T-helper 17 cell (primary cell): ENCODE measurements at regions not wholly inside any gene's neighbourhood (a gene's known extent, or its start where the extent isn't known, plus 50 kb on each side); places are given as distances from the start of the nearest gene placed in this dataset.

Source experiments
- ATAC-seq: fragments of 150-1000 bp; cut with Tn5 transposase; 2 replicates; pipeline ENCODE4 v1.10.0; 2021; ENCODE audit warnings: mild to moderate bottlenecking, moderate library complexity
- DNase-seq, 3 donors: peaks; one replicate each; pipeline versions ENCODE4 v3.0.0 to v3.0.0-alpha.2; 2020 to 2021
- H3K9me3 ChIP-seq: one replicate; pipeline ENCODE4 v1.7.0; 2013; ENCODE audit warnings: low read length, mild to moderate bottlenecking; ENCODE audit not compliant: control insufficient read depth, poor library complexity, severe bottlenecking
- H3K27ac Mint-ChIP-seq: one replicate; pipeline ENCODE4 v1.8.0; 2022; ENCODE audit warnings: mild to moderate bottlenecking, moderate library complexity, mixed read lengths
- H3K27me3 Mint-ChIP-seq: one replicate; pipeline ENCODE4 v1.8.0; 2022; ENCODE audit warnings: mixed read lengths
- H3K36me3 Mint-ChIP-seq: one replicate; pipeline ENCODE4 v1.8.0; 2022; ENCODE audit warnings: low read depth, mixed read lengths
- H3K4me1 Mint-ChIP-seq: one replicate; pipeline ENCODE4 v1.8.0; 2022; ENCODE audit warnings: mild to moderate bottlenecking, mixed read lengths
- H3K4me3 Mint-ChIP-seq: one replicate; pipeline ENCODE4 v1.8.0; 2022; ENCODE audit warnings: mild to moderate bottlenecking, moderate library complexity, mixed read lengths

DNA sequence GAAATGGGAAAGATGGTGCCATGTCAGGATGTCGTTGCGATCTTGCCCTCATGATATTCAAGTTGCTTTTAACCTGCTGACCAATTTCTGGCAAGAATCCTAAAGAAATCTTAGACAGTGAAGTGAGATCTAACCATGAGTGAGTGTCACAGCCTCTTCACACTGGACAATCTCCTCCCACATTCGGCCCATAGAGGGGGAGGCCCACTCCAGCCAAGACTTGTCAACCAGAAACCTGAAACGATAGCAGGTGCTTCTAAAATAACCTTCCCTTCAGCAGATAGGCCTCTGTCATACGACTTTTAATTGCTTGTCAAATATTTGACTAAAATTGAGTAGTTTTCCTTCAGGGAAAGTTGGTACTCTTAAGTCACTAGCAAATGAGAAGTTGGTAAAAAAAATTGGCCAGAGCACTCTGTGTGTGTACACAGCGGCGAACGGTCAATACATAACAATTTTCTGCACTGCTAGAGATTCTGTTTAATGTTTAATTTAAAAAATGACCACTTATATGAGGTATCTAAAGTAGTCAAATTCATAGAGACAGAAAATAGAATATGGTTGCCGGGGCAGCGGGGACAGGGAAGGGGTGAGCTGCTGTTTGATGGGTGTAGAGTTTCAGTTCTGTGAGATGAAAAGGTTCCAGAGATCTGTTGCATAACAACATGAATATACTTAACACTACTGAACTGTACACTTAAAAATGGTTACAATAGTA is 110.2 kb downstream of the VAPA start:
- no peaks in the 10 kb centered on the region for H3K9me3 ChIP-seq
- H3K4me1 Mint-ChIP-seq = no peaks in the 10 kb centered on the region
- no peaks in the 10 kb centered on the region for H3K36me3 Mint-ChIP-seq
- peaks cover 33% of the 10 kb centered on the region for H3K27me3 Mint-ChIP-seq
- no peak overlapping the region for H3K4me3 Mint-ChIP-seq
- H3K27ac Mint-ChIP-seq = no peak overlapping the region
- no peak for ATAC-seq
- DNase-seq = no peak

DNA sequence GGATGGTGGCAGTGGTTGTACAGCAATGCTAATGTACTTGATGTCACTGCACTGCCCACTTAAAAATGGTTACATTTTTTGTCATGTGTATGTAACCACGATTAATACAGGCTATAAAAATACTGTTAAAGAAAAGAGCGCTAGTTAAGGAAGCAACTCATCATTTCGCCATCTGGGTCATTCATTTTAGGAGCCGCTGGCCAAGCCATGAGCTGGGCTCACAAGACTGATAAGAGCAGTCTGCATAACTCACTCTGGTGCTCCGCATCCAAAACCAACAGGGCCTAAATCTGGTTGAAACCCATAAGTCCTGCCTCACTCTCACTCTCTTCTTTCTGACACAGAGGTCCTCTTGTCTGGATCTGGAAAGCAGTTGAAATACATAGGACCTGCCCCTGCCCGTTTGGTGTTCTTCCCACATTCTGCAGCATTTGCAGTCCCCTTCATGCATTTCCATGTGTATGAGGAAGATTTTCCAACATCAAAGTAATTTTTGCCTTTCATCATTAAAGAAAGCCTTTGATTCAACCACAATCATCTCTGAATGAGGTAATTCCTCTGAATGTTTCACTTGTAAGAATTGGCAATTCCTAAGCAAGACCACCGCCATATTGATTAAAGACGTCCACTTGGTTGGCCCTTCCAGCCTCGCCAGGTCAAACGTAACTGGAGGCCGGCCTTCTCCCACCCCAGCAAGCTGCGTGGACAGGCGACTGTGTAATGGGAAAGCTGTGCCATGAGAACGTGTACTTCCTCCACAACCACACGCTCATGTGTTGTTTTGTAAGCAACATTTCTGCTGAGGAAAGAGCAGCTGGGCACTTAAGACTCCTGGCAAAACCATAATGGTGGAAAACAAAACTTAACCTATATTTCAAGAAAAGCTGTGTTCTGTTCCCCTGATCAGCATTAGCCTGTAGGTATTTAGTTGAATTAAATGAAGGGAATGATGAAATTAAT is 112.2 kb downstream of the VAPA start:
- Mint-ChIP-seq H3K4me3 (no peak overlapping the region), H3K36me3 (no peaks in the 10 kb centered on the region), H3K4me1 (no peaks in the 10 kb centered on the region), H3K27ac (no peak overlapping the region), H3K27me3 (peaks cover 38% of the 10 kb centered on the region)
- DNase-seq = no peak
- no peak for ATAC-seq
- no peaks in the 10 kb centered on the region for H3K9me3 ChIP-seq

DNA sequence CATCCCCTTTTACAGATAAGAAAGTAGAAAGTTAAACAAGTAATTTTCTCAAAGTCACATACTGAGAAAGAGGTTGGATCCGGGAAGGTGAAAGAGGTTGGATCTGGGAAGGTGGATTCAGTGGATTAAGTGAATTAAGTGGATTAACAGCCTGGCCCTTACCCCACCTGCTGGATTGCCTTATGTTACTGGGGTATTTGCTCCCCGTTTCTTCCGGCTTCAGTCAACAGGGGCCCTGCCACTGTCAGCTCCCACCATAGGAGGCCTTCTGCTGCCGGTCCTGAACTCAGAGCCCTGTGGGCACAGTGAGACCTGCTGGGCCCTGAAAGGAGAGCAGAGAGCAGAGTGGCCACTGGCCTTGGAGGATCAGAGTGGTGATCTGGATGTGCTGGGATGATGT is 113.2 kb downstream of the VAPA start:
- Mint-ChIP-seq H3K27ac (no peak overlapping the region), H3K36me3 (no peaks in the 10 kb centered on the region), H3K27me3 (peaks cover 43% of the 10 kb centered on the region), H3K4me1 (no peaks in the 10 kb centered on the region), H3K4me3 (no peak overlapping the region)
- DNase-seq (no peak), ATAC-seq (no peak)
- no peaks in the 10 kb centered on the region for H3K9me3 ChIP-seq

DNA sequence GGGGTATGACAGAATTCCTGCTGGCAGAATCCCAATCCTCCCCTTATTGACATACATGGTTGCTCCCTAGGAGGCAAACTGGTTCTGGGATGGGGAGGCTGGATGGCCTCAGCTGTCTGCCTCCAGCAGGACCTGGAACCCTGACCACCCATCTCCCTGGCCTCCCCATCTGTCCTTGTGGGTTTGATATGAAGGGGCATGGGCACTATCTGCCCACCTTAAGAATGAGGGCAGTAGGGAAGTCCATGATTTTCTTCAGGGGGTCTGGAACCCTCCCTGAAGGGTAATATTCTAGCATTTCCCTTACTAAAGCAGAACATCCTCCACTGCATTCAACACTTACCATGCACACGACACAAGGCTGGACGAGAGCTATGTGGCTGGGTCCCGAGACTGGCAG is 113.6 kb downstream of the VAPA start:
- DNase-seq = no peak
- no peaks in the 10 kb centered on the region for H3K9me3 ChIP-seq
- H3K4me1 Mint-ChIP-seq = no peaks in the 10 kb centered on the region
- H3K27me3 Mint-ChIP-seq = peaks cover 43% of the 10 kb centered on the region
- H3K27ac Mint-ChIP-seq = no peak overlapping the region
- no peaks in the 10 kb centered on the region for H3K36me3 Mint-ChIP-seq
- no peak for ATAC-seq
- no peak overlapping the region for H3K4me3 Mint-ChIP-seq

DNA sequence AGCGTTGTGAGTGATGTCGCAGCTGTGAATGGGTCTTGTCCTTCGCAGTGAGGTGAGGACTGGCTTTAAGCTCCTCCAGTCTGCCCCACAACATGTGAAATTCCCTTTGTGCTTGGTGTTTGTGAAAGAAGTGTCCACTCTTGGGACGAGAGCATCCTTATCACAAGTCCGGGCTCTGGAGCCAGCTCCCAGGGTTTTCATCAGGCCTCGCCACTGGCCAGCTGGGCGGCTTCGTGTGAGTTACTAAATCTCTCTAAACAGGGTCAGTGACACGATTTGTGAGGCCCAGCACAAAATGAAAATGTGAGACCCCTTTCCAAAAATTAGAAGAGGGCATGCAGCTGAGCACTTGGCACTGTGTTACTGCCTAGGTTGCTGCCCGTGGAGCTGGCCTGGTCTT is 115.9 kb downstream of the VAPA start:
- Mint-ChIP-seq H3K4me1 (no peaks in the 10 kb centered on the region), H3K27me3 (peaks cover 47% of the 10 kb centered on the region), H3K36me3 (no peaks in the 10 kb centered on the region), H3K4me3 (no peak overlapping the region), H3K27ac (no peak overlapping the region)
- no peak for DNase-seq
- no peaks in the 10 kb centered on the region for H3K9me3 ChIP-seq
- ATAC-seq = no peak

DNA sequence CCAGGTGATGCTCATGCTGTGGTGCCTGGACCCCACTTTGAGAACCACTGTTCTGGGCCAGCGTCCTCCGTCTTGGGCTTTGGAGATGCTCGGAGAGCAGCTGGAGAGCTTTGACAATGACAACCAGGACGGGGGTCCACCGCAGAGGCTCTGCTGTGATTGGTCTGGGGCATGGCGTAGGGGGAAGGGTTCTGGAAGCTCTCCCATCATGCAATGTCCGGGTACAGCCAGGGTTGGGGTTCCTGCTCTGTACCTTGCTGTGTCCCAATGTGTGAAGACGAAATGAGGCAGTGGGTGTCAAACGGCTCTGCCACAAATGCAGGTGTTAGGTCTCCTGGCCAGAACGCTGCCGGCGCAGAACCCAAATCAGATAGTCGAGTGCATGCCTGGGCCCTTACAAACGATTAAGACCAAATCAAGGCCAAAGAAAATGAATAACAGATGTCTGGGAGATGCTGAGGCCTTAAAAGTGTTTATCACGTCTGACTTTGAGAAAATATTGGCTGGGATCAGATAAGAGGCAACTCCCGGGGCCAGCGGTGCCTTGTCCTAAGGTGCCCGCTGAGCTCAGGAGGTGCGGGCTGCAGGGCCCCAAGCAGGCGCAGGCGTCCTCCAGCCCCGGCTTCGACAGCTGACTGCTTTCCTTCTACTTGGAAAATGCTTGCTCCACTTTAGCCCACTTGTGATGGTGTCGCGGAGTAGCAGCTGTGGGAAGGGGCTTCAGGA is 117.2 kb downstream of the VAPA start:
- H3K4me1 Mint-ChIP-seq = no peaks in the 10 kb centered on the region
- DNase-seq = no peak
- no peak overlapping the region for H3K27ac Mint-ChIP-seq
- H3K4me3 Mint-ChIP-seq = no peak overlapping the region
- ATAC-seq = no peak
- peaks cover 55% of the 10 kb centered on the region for H3K27me3 Mint-ChIP-seq
- H3K36me3 Mint-ChIP-seq = no peaks in the 10 kb centered on the region
- no peaks in the 10 kb centered on the region for H3K9me3 ChIP-seq

DNA sequence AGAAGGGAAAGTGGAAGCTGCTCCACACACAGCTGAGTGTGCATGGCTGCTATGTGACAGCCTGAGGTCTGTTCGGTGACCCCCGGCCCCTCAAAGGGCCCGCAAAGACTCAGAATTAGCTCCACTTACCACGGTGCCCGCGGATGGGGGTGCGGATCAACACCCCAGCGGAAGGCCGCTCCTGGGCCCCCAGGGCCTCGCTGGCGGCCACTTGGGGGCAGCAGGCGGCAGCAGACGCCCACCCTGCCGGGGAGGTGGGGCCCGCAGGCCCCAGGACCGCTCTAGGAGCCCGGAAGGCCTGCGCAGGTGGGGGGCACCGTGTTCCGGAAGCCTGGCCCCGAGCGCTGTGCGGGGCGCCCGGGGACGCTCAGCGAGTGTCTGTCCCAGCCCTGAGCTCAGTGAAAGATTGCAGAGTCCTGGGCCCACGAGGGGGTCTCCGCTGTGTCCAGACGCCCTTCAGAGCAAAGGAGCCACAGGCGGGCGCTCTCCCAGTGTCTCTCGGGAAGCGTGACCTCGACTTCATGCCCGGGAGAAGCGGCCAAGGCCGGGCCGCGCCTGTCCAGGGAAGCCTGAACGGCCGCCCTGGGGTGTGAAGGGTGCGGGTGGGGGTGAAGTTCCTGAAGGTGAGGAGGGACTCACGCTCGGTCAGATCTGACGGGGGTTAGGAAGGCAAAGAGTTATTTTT is 118.7 kb downstream of the VAPA start:
- peak; percentile 42 for ATAC-seq
- Mint-ChIP-seq H3K4me1 (no peaks in the 10 kb centered on the region), H3K4me3 (peak overlapping the region; percentile 7), H3K36me3 (no peaks in the 10 kb centered on the region), H3K27me3 (peaks cover 64% of the 10 kb centered on the region), H3K27ac (no peak overlapping the region)
- H3K9me3 ChIP-seq = no peaks in the 10 kb centered on the region
- DNase-seq = no peak

DNA sequence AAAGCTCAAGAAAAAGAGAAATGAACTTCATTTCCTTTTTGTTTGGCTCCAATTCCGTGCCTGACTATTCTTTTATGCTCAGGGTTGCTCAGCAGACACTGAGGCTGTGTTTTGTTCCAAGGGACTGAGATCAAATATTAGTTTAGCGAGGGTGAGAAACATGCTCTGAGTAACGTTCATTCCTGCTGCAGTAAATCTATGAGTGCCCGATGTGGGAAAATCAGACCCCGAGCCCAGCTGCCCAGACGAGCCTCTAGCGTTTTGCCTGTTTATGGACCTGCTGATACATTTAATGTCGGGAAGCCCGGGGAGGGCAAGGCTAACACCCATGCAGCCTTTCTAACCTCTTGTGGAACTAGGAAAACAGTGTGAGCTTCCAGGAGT is 119.2 kb downstream of the VAPA start:
- ATAC-seq (no peak), DNase-seq (no peak)
- H3K27ac Mint-ChIP-seq = no peak overlapping the region
- H3K27me3 Mint-ChIP-seq = peaks cover 67% of the 10 kb centered on the region
- H3K4me3 Mint-ChIP-seq = peak overlapping the region; percentile 7
- H3K36me3 Mint-ChIP-seq = no peaks in the 10 kb centered on the region
- H3K9me3 ChIP-seq = no peaks in the 10 kb centered on the region
- no peaks in the 10 kb centered on the region for H3K4me1 Mint-ChIP-seq

DNA sequence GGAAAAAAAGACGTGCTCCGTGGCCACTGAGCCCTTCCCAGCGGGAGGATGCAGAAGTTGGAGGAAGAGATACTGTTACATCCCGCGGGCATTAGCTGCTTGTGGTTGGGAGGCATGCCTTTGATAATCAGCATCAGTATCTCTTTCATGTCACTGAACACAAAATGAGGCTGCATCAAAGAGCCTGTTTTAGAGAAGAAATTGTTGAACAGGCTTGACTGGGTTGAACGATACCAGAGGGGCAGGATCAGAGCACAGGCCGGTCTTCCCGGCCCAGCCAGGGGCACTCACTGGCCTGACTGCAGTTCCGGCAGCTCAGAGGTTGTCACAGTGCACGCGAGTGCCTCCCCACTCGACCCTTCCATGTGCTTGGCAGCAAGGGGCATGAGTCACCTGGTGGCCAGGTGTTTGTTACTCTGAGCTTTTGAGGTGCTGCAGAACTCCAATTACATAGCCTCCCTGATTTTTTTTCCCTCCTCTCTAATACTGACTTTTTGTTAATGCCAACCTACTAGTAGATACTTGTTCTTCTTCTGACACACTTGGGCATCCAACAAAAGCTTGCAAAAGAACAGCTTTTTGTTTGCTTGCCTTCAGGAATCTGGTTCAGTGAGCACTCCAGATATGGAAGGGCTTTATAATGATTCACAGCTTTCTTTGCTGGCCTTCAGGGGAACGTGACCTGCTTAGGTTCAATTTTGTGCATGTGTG is 121.6 kb downstream of the VAPA start:
- Mint-ChIP-seq H3K4me1 (no peaks in the 10 kb centered on the region), H3K27ac (no peak overlapping the region), H3K36me3 (no peaks in the 10 kb centered on the region), H3K27me3 (peaks cover 53% of the 10 kb centered on the region), H3K4me3 (no peak overlapping the region)
- ATAC-seq (no peak), DNase-seq (no peak)
- H3K9me3 ChIP-seq = no peaks in the 10 kb centered on the region

DNA sequence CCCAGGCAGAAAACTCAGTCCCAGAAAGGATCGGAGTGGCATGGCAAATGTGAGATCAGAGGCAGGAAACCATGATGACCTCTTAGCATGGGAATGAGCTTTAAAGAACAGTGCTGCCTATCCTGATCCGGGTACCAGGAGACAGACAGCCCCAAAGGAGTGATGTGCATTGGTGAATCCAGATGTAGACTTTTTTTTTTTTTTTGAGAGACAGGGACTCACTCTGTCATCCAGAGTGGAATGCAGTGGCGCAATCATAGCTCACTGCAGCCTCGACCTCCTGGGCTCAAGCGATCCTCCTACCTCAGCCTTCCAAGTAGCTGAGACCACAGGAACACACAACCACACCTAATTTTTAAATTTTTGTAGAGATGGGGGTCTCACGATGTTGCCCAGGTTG is 122.7 kb downstream of the VAPA start:
- Mint-ChIP-seq H3K27ac (no peak overlapping the region), H3K36me3 (no peaks in the 10 kb centered on the region), H3K4me3 (no peak overlapping the region), H3K27me3 (peaks cover 43% of the 10 kb centered on the region), H3K4me1 (no peaks in the 10 kb centered on the region)
- H3K9me3 ChIP-seq = no peaks in the 10 kb centered on the region
- ATAC-seq (no peak), DNase-seq (no peak)

DNA sequence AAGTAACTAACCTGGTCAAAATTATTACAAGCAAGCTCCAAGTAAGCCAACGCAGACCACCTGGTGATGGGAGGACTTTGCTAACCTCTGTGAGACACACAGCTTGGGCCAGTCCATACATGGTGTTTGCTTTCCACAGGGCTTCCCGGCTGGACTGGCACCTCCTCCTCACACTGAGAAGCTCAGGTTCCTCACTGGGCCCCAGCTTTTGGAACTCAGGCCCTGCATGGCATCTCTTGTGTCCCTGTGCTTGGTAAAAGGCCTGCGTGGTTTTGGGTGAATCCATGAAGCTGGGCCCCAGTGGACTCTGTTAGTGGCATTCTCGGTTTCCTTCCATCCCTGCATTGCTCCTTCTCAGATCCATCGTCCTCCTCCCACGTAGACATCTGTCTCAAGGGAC is 123.4 kb downstream of the VAPA start:
- H3K9me3 ChIP-seq = no peaks in the 10 kb centered on the region
- DNase-seq (no peak), ATAC-seq (no peak)
- no peaks in the 10 kb centered on the region for H3K4me1 Mint-ChIP-seq
- H3K27ac Mint-ChIP-seq = no peak overlapping the region
- H3K27me3 Mint-ChIP-seq = peaks cover 43% of the 10 kb centered on the region
- H3K4me3 Mint-ChIP-seq = no peak overlapping the region
- no peaks in the 10 kb centered on the region for H3K36me3 Mint-ChIP-seq

DNA sequence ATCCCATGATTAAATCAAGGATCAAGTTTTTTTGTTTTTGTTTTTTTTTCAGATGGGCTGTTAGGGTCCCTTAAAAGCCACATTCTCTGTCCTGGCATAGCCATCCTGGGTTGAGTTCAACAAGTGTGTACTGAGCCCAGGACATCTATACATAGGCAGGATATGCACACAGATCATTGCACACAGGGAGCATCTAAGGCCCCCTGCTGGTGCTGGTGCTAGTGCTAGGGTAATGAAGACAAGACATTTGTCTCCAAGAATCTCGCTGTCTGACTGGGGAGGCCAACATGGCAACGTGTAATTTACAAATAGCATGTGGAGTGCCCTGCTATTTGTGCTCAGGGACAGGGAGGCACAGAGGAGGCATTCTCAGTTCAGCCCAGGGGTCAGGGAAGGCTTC is 124.5 kb downstream of the VAPA start:
- H3K4me3 Mint-ChIP-seq = no peak overlapping the region
- H3K9me3 ChIP-seq = no peaks in the 10 kb centered on the region
- H3K4me1 Mint-ChIP-seq = no peaks in the 10 kb centered on the region
- no peak overlapping the region for H3K27ac Mint-ChIP-seq
- ATAC-seq = no peak
- no peak for DNase-seq
- H3K27me3 Mint-ChIP-seq = peaks cover 37% of the 10 kb centered on the region
- H3K36me3 Mint-ChIP-seq = no peaks in the 10 kb centered on the region
